HG03575 (cell line): ENCODE measurements at regions not wholly inside any gene's neighbourhood (a gene's known extent, or its start where the extent isn't known, plus 50 kb on each side); places are given as distances from the start of the nearest gene placed in this dataset.
"Not testable (repeated sequence)": the region's sequence is repeated elsewhere in the genome, so short reads cannot be mapped to it uniquely, and the experiment has no call there.

Source experiments
- ATAC-seq: cut with Tn5 transposase; IDR thresholded peaks from one replicate; pipeline ENCODE4 v1.9.1; 2021; ENCODE audit not compliant: unreplicated experiment, insufficient number of reproducible peaks, low FRiP score; ENCODE audit errors: extremely low read depth

DNA sequence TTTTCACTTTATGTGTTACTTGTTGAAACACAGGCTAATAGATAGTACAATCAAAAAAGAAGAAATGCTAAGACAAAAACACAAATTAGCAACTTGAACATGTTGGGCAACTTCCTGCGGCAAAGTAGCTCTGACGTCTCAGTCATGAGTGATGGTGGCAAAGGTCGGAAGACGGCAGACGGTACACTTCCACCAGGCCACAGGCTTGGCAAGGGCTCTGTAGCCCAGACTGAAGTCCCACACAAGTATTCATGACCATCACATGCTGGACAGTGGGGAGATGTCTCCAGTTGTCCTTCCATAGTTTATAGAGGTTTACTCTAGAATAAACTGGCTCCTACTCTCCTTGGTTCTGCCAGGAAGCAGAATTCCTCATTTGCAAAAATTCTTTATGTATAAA lies 831.3 kb downstream of the MTRR start:
- no peak for ATAC-seq

DNA sequence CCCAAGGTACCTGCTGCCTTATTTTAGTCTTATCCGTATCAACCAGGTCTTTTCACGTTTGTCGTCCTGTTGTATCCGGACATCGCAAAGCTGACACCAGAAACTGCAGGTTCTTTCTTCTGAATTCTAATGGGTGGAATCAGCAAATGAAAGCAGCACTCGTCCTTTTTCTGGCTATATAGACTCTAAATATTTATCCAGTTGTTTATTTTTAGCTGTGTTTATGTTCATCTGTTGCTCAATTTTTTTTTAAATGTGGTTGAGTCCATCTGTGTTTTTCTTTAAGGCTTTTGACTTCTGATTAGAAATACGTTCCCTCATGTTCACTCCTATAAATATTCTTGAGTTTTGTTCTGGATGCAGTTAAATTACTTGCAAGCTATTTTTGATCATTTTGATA lies 831.7 kb downstream of the MTRR start:
- ATAC-seq, result no peak

DNA sequence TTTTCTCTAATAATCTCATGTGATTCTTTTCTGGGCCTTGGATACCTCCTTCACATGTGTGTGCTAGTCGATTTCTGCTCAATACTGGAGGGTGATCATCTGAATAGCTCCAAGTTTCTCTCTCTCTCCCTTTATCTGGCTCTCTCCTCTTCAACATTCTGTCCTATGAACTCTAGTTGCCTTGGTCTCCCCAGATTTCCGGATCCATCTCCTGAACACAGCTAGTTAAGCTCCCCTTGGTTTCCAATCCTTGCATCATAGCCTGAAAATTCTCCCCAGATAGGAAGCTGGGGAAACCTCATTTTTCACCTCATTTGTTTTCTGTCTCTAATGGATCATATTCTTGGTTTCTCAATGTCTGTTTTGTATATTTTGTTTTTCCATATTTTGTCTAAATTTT lies 832.3 kb downstream of the MTRR start:
- ATAC-seq, result no peak

DNA sequence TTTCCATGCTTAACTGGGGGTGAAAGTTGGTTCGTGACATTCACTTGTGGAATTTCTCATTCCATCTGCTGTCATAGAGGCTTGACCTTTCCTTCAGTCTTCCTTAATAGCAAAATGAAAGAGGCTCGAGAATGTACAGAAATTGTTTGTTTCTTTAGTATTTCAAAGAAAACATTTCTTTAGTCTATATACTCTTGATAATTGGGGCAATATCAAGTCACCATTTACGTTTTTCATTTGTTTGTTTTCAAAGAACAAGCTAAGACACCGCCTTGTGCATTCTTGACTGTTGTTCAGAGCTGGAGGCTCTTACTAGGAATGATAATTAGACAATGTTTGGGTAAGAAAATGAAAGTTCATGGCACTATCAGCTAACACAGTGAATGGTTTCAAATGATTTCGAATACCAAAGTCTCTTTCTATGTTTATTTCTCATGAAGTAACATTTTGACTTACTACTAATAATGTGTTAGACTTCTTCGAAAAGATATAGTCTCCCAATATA lies 835.4 kb downstream of the SEMA5A start:
- ATAC-seq, result no peak

DNA sequence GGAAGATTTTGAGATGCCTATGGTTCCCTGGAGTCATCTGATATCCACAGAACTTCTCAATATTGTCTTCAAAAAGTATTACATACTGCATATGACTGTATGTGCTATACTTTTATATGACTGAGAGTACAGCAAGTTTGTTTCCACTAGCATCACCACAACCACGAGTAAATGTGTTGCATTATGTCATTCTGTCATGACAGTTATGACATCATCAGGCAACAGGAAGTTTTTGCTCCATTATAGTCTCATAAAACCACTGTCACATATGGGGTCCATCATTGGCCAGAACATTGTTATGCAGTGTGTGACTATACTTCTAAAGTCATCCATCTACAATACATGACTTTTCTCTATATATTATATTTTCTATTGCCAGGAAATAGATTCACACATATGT lies 831.7 kb downstream of the SEMA5A start:
- no peak for ATAC-seq

DNA sequence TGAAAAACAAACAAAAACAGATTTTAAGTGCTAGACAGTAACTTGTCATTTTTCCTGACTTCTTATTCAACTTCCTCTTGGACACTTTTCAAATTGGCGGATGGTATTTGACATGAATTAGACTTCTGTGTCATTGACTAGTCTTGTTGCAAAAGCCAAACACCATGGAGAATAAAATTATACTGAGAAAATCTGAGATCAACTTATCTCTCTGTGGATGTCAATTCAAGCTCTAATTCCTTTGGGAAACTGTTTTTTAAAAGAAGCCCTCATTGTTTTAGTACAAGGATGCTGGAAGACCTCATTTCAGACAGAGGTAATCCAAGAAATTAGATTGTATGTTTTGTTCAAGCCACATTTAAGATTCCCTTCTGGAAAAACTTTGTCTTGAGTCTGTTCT lies 831.0 kb downstream of the SEMA5A start:
- no peak for ATAC-seq

DNA sequence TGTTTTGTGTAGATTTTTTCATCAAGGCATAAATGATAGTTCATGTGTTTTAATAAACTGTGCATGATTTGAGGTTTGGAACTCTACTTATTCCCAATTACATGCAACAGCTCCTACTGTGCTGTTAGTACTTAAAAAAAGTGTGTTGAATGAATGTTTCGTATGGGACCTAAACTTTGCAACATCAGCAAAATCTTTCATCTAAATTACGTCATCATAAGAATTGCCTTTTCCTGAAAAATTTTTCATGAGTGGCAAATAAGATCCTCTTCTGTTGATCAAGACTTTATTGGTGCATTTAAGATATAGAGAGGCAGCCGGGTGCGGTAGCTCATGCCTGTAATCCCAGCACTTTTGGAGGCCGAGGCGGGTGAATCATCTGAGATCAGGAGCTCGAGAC lies 826.1 kb downstream of the SEMA5A start:
- no peak for ATAC-seq

DNA sequence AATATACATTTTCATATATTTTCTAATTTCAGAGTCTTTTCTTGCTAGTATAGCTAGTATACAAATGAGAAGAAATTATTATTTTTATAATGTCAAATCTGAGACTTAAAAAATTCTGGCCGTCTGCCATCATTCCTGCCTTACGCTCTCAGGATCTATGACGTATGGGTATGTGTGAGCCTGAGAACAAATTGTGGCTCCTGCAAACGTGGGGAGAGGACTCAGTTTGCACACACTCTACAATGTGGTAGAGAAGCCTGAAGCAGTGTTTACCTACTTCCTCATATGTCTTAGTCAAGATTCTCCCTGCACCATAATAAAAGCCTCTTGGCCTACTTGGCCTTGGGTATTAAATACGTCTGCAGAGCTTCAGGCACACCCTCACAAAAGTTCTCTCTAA lies 825.4 kb downstream of the SEMA5A start:
- no peak for ATAC-seq

DNA sequence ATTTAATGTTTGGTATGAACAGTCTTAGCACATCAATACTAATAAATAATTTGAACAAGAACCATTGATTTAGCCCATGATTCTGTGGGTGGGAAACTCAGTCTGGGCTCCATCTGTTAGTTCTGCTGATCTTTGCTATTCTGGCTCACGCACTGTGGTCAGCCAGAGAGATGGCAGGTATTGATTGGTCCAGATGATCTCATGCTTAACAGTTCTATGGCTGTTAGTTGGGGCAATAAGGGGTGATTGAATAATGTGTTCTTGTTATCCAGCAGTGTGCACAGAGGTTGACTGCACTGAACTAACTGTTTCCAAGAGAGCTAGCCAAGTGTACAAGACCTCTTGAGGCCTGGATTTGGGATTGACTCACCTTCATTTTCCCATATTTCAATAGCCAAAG lies 824.3 kb downstream of the SEMA5A start:
- no peak for ATAC-seq

DNA sequence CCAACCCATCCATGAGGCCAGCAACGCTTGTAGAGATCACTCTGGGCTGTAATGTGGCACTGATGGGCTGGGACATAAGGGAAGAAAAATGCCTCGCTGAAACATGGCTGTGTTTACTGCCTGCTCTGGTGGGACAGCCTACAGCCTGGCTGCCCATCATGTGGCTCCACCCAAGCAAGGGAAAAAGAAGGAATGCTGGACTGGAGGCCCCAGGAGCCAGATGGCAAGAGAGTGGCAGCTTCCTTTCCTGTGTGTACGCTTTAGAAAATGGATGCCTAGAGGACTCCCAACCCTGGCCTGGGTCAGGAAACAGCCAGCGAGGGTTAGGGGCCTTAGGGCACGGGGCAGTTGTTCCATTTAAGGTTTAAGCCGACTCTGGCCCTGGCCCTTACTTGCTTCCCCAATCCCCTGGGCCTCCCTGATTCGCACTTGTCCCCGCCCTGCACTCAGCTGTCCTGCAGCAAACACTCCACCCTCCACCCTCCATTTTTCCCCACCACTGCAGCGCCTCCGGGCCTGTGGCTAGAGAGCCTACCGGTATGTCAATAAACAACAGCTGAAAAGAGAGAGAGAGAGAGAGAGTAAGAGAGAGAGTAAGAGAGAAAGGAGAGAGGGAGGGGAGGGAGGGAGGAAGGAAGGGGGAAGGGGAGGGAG lies 819.4 kb downstream of the SEMA5A start:
- no peak for ATAC-seq

DNA sequence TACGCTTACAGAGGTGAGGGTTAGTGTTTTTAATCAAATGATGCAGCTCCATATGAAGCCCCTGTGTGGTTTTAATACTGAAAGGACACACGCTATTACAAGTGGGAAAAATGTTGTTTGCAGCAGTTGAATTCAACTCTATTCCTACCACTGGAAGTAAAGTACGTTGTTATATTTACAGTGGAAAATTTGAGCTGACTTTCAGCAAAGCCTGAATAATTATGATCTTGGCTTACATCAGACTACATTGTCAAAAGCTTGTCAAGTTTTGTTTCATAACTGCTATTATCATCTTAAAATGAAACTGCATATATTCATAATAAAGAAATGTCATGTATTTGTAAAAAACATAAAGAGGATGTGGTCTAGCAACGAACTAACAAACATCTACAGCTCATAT lies 818.5 kb downstream of the SEMA5A start:
- ATAC-seq, result no peak

DNA sequence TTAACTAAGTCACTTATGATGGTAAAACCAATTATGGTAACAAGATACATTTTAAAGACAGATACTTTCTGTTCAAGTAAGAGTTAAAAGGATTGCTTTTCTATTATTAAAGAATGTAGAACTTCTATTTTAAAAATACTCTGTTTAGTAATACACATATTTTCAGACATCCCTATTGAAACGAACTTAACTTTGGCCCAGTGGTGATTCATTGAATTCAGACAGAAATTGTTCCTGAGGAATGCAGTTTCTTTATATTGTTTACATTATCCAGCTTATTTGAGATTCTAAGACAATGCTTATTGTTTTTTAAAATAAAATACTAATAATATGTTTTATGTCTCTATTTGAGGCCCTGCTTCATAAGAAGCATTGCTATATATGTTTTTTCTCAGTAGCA lies 816.4 kb downstream of the SEMA5A start:
- no peak for ATAC-seq

DNA sequence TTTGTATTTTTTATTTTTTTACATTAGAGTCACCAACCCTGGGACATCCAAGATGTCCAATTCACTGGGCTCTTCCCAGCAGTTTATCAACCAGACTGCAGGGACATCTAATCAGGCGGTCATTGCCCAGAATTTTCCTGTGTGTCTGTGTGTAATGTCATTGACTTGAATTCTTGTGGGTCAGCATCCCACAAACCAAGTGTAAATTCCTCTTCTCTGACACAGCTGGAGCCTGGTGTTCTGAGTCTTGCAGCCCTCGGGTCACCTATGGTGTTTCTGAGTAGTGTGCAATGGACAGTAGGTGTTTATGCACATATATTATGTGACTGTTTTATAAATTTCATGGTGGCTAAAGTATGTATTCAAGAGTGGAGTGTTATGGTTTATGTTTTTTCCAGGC lies 815.7 kb downstream of the SEMA5A start:
- no peak for ATAC-seq

DNA sequence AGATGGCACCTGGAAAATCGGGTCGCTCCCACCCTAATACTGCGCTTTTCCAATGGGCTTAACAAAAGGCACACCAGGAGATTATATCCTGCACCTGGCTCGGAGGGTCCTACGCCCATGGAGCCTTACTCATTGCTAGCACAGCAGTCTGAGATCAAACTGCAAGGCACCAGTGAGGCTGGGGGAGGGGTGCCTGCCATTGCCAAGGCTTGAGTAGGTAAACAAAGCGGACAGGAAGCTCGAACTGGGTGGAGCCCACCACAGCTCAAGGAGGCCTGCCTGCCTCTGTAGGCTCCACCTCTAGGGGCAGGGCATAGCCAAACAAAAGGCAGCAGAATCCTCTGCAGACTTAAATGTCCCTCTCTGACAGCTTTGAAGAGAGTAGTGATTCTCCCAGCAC lies 814.8 kb downstream of the SEMA5A start:
- ATAC-seq, result not testable (repeated sequence)

DNA sequence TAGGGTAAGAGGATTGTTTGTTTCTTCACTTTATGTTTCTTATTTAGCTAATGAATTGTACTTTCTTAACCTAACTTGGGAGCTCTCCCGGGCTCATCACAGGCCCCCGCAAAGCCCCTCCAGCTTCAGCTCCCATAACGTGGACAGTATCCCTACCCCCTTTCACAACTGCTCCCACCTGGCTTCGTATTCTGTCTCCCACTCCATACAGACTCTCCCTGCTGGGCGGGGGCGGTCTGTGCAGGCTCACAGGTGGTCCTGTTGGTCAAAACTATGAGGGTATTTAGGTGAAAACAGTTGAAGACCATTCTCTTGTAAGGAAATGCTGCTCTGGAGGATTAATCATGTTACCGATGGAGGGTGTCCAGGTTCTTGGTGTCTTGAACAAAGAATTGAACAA lies 805.3 kb downstream of the SEMA5A start:
- ATAC-seq, result no peak

DNA sequence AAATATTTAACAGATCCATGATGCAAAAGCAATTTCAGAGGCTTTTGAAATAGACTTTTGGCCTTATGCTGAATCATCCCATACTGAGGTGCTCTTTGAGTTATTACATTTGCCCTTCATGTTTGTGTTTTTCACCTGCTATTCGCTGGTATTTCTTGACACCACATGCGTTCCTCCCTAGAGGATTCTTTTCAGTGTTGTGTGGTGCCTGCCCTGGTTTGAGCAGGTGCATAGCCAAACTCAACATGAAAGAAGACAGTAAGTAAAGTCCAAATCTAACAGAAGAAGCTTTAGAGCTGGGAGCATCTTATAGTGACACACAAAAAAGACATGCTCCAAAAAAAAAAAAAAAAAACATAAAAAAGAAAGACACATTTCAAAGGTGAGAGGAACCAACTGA lies 796.3 kb downstream of the SEMA5A start:
- ATAC-seq, result no peak

DNA sequence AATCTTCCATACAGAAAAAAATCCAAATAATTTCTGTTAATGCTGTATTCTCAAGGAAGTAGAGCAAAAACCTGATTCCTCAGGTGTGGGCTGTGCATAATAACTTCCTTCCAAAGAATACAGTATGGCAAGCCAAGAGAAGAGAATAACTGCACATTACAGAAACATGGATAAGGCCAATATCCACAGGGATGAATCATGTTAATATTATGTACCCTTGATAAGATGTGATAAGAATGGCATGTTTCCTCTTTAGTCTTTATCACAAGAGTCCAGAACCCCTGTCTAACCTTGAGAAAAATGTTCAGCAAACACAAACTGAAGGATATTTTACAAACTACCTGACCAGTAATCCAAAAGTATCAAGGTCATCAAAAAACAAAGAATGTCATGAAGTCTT lies 795.8 kb downstream of the SEMA5A start:
- ATAC-seq, result no peak

DNA sequence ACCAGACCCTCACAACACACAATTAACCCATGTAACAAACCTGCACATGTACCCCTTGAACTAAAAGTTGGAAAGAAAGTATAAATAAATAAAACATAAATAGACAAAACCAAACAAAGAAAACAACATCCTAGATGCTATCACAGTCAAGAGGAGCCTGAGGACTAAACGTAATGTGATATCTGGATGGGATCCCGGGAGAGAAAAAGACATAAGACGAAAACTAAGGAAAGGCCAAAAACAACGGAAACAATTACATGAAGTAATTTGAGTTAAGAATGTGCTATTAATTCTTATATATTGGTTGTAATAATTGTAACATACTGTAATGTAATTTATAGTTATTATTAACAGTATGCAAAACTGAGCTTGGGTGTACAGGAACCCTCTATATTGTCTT lies 793.9 kb downstream of the SEMA5A start:
- ATAC-seq, result no peak

DNA sequence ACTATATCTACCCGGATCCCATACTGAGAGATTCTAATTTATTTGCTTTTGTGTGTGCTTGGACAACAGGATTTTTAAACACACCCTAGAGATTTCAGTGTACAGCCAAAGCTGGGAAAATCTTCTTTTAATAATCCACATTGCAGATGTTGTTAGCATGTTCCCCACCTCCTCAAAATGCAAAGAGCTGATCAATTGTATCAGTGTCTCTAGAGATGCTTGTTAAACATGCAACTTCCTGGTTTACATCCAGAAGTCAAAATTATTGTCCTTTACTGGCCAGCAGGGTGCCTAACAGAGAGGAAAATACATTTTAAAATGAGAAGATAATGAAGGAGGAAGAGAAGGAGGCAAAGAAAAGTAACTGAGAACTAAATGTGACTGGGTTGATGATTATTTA lies 793.3 kb downstream of the SEMA5A start:
- ATAC-seq, result no peak

DNA sequence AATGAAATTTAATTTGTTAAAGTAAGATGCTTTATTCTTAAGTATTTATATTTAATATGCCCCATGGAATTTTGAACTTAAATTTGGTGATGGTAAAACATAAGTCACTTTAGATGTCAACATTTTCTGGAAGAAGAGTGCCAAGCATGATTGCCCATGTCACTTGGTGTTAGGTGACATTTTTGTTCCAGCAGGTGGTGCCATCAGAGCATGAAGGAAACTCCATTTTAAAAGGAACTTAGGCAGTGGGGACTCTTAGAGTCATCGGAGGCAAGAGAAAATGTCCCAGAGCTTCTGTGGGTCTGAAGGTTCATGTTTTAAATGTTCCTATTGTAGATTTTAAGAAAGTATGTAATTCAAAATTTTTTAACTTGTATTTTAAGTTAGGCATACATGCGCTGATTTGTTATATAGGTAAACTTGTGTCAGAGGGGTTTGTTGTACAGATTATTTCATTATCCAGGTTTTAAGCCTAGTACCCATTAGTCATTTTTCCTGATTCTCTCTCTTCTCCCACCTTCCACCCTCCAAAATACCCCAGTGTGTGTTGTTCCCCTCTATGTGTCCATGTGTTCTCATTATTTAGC lies 789.3 kb downstream of the SEMA5A start:
- no peak for ATAC-seq

DNA sequence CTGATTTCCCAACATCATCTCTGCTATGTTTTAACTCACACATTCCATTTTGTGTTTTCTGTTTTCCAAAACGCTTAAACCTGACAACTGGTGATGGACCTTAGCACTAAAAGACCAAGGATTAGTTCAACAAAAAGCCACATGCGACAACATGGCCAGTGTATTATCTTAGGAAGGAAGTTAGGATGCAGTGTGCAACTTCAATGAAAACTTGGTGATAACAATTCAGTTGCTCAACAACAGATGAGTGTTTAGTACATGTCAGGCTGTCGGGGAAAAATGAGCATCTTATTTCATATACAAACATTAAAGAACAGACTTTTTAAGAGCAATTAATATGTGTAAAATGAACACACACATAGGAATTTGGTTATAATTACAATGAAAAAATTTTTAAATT lies 780.0 kb downstream of the SEMA5A start:
- ATAC-seq, result no peak
